ENCODE measurements at regions not wholly inside any gene's neighbourhood (a gene's known extent, or its start where the extent isn't known, plus 50 kb on each side); places are given as distances from the start of the nearest gene placed in this dataset.

DNA sequence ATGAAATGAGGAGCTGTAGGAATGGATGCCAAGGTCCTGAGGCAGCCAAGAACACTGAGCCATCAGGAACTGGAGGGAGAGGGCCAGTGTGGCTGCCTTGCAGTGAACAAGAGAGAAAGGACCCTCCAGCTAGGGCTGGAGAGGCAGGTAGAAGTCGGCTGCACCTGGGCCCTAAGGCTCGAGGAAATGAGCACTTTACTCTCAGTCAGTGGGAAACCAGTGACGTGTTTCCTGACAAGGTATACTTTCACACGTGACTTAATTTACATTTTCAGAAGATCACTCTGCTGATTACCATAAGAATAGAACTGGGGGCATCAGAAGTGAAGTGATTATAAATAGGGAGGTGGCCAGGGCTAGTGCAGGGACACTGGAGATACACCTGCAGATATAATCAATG lies 115.2 kb downstream of the C17orf67 start:
- no peak overlapping the region for H2BK12ac ChIP-seq (ENCODE audit: low read length)
- WGBS, 2 donors (ENCODE audit: extremely low coverage in 2 of 2, insufficient read length in 2 of 2, insufficient replicate concordance in 1 of 2), result no CpG with 5 or more reads among the region's 4 CpGs
- H3K18ac ChIP-seq (ENCODE audit: low read length), result peak overlapping the region; percentile 44
- no peak overlapping the region for H4K8ac ChIP-seq (ENCODE audit: low read depth, low read length)
- H3K14ac ChIP-seq (ENCODE audit: low read length), result no peak overlapping the region
- no peak overlapping the region for H2BK120ac ChIP-seq (ENCODE audit: low read depth, low read length)
- no peak overlapping the region for H3K4ac ChIP-seq (ENCODE audit: low read length)
- H3K4me1 ChIP-seq (ENCODE audit: control insufficient read depth in 2 of 2, insufficient read depth in 1 of 2, low read depth in 1 of 2, low read length in 2 of 2), result no peaks in the 10 kb centered on the region
- H2BK15ac ChIP-seq (ENCODE audit: low read length), result no peak overlapping the region
- no peak overlapping the region for H3K4me2 ChIP-seq (ENCODE audit: insufficient read depth, low read length, poor library complexity, severe bottlenecking)
- no peak overlapping the region for H2BK5ac ChIP-seq (ENCODE audit: low read length)
- no peaks in the 10 kb centered on the region for H3K36me3 ChIP-seq (replicated peaks in 1 of 2; ENCODE audit: control insufficient read depth in 2 of 2, insufficient read depth in 2 of 2, low read length in 2 of 2)
- H3K23ac ChIP-seq (ENCODE audit: low read depth, low read length, poor library complexity), result no peak overlapping the region
- H2AFZ ChIP-seq (ENCODE audit: low read length), result no peak overlapping the region
- no peaks in the 10 kb centered on the region for H3K9me3 ChIP-seq (replicated peaks in 1 of 2; ENCODE audit: control insufficient read depth in 2 of 2, insufficient read depth in 1 of 2, low read depth in 1 of 2, low read length in 2 of 2)
- H3K4me3 ChIP-seq (ENCODE audit: low read length in 2 of 2), result no peak overlapping the region
- no peak for DNase-seq (ENCODE audit: low spot score)
- H3K27me3 ChIP-seq (ENCODE audit: control insufficient read depth in 3 of 3, insufficient read depth in 3 of 3, low read depth in 1 of 3, low read length in 3 of 3), result no peaks in the 10 kb centered on the region
- no peak overlapping the region for H4K91ac ChIP-seq (ENCODE audit: low read depth, low read length, poor library complexity)
- H3K9ac ChIP-seq (ENCODE audit: low read depth, low read length, poor library complexity), result no peak overlapping the region
- no peak overlapping the region for H2AK5ac ChIP-seq (ENCODE audit: low read depth, low read length)
- no peak overlapping the region for H3K27ac ChIP-seq (replicated peaks; ENCODE audit: low read length)
- H3K79me1 ChIP-seq (ENCODE audit: low read depth, low read length), result no peaks in the 10 kb centered on the region

GRCh38 chr17:56723421-56723820 lies 110.3 kb downstream of the C17orf67 start:
- Histone ChIP-seq H3K9ac (ENCODE audit: low read depth, low read length, poor library complexity) (no peak overlapping the region), H3K9me3 (replicated peaks in 1 of 2; ENCODE audit: control insufficient read depth in 2 of 2, insufficient read depth in 1 of 2, low read depth in 1 of 2, low read length in 2 of 2) (no peaks in the 10 kb centered on the region), H2BK12ac (ENCODE audit: low read length) (no peak overlapping the region), H2BK5ac (ENCODE audit: low read length) (no peak overlapping the region), H3K18ac (ENCODE audit: low read length) (no peak overlapping the region), H3K27me3 (ENCODE audit: control insufficient read depth in 3 of 3, insufficient read depth in 3 of 3, low read depth in 1 of 3, low read length in 3 of 3) (no peaks in the 10 kb centered on the region), H4K8ac (ENCODE audit: low read depth, low read length) (no peak overlapping the region), H3K14ac (ENCODE audit: low read length) (no peak overlapping the region), H3K79me1 (ENCODE audit: low read depth, low read length) (no peaks in the 10 kb centered on the region), H3K27ac (replicated peaks; ENCODE audit: low read length) (no peak overlapping the region), H3K36me3 (replicated peaks in 1 of 2; ENCODE audit: control insufficient read depth in 2 of 2, insufficient read depth in 2 of 2, low read length in 2 of 2) (no peaks in the 10 kb centered on the region), H3K4me3 (ENCODE audit: low read length in 2 of 2) (peak overlapping the region in 1 of 2 donors; percentile 16), H3K4me2 (ENCODE audit: insufficient read depth, low read length, poor library complexity, severe bottlenecking) (no peak overlapping the region), H3K4ac (ENCODE audit: low read length) (no peak overlapping the region), H3K4me1 (ENCODE audit: control insufficient read depth in 2 of 2, insufficient read depth in 1 of 2, low read depth in 1 of 2, low read length in 2 of 2) (no peaks in the 10 kb centered on the region), H3K23ac (ENCODE audit: low read depth, low read length, poor library complexity) (no peak overlapping the region), H2AFZ (ENCODE audit: low read length) (no peak overlapping the region), H2BK15ac (ENCODE audit: low read length) (no peak overlapping the region), H2BK120ac (ENCODE audit: low read depth, low read length) (no peak overlapping the region), H4K91ac (ENCODE audit: low read depth, low read length, poor library complexity) (no peak overlapping the region), H2AK5ac (ENCODE audit: low read depth, low read length) (no peak overlapping the region)
- WGBS, 2 donors (ENCODE audit: extremely low coverage in 2 of 2, insufficient read length in 2 of 2, insufficient replicate concordance in 1 of 2), result no CpG with 5 or more reads among the region's 5 CpGs
- DNase-seq (ENCODE audit: low spot score), result no peak

DNA sequence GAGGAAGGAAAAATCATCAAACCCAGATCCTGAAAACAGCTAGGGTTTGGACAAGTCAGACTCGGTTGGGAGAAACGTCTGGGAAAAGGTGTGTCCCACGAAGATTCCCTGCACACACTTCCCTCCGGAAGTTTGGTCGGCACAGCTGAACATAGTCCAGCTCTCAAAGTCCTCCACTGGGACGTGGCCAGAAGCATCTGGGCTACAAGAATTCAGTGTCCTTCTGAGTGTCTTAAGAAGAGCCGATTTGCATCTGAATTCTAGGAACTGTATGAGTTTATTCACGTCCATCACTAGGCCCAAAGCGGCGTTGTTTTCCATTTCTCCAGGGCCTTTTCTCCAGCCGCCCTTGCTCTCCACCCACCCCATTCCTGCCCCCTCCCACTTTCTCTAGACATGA lies 109.1 kb downstream of the C17orf67 start:
- no peaks in the 10 kb centered on the region for H3K4me1 ChIP-seq (ENCODE audit: control insufficient read depth in 2 of 2, insufficient read depth in 1 of 2, low read depth in 1 of 2, low read length in 2 of 2)
- no peak for DNase-seq (ENCODE audit: low spot score)
- H3K4ac ChIP-seq (ENCODE audit: low read length), result no peak overlapping the region
- no peak overlapping the region for H2AFZ ChIP-seq (ENCODE audit: low read length)
- H3K79me1 ChIP-seq (ENCODE audit: low read depth, low read length), result no peaks in the 10 kb centered on the region
- H2AK5ac ChIP-seq (ENCODE audit: low read depth, low read length), result no peak overlapping the region
- no peak overlapping the region for H3K27ac ChIP-seq (replicated peaks; ENCODE audit: low read length)
- no peak overlapping the region for H3K9ac ChIP-seq (ENCODE audit: low read depth, low read length, poor library complexity)
- H2BK15ac ChIP-seq (ENCODE audit: low read length), result no peak overlapping the region
- H3K4me3 ChIP-seq (ENCODE audit: low read length in 2 of 2), result no peak overlapping the region
- WGBS, 2 donors (ENCODE audit: extremely low coverage in 2 of 2, insufficient read length in 2 of 2, insufficient replicate concordance in 1 of 2), result no CpG with 5 or more reads among the region's 11 CpGs
- H3K27me3 ChIP-seq (ENCODE audit: control insufficient read depth in 3 of 3, insufficient read depth in 3 of 3, low read depth in 1 of 3, low read length in 3 of 3), result peaks cover 0 to 3% (median 0%) of the 10 kb centered on the region in 3 experiments
- H3K23ac ChIP-seq (ENCODE audit: low read depth, low read length, poor library complexity), result no peak overlapping the region
- H3K18ac ChIP-seq (ENCODE audit: low read length), result no peak overlapping the region
- no peak overlapping the region for H2BK120ac ChIP-seq (ENCODE audit: low read depth, low read length)
- no peak overlapping the region for H4K8ac ChIP-seq (ENCODE audit: low read depth, low read length)
- no peak overlapping the region for H3K4me2 ChIP-seq (ENCODE audit: insufficient read depth, low read length, poor library complexity, severe bottlenecking)
- H2BK5ac ChIP-seq (ENCODE audit: low read length), result no peak overlapping the region
- H3K36me3 ChIP-seq (replicated peaks in 1 of 2; ENCODE audit: control insufficient read depth in 2 of 2, insufficient read depth in 2 of 2, low read length in 2 of 2), result no peaks in the 10 kb centered on the region
- no peak overlapping the region for H3K14ac ChIP-seq (ENCODE audit: low read length)
- no peak overlapping the region for H4K91ac ChIP-seq (ENCODE audit: low read depth, low read length, poor library complexity)
- no peaks in the 10 kb centered on the region for H3K9me3 ChIP-seq (replicated peaks in 1 of 2; ENCODE audit: control insufficient read depth in 2 of 2, insufficient read depth in 1 of 2, low read depth in 1 of 2, low read length in 2 of 2)
- no peak overlapping the region for H2BK12ac ChIP-seq (ENCODE audit: low read length)

GRCh38 chr17:56725144-56725543 lies 108.6 kb downstream of the C17orf67 start:
- H2BK120ac ChIP-seq (ENCODE audit: low read depth, low read length), result no peak overlapping the region
- H2BK5ac ChIP-seq (ENCODE audit: low read length), result no peak overlapping the region
- no peak overlapping the region for H2AFZ ChIP-seq (ENCODE audit: low read length)
- no peak overlapping the region for H3K27ac ChIP-seq (replicated peaks; ENCODE audit: low read length)
- peaks cover 0 to 3% (median 0%) of the 10 kb centered on the region in 3 experiments for H3K27me3 ChIP-seq (ENCODE audit: control insufficient read depth in 3 of 3, insufficient read depth in 3 of 3, low read depth in 1 of 3, low read length in 3 of 3)
- H2AK5ac ChIP-seq (ENCODE audit: low read depth, low read length), result no peak overlapping the region
- H4K8ac ChIP-seq (ENCODE audit: low read depth, low read length), result no peak overlapping the region
- no peaks in the 10 kb centered on the region for H3K4me1 ChIP-seq (ENCODE audit: control insufficient read depth in 2 of 2, insufficient read depth in 1 of 2, low read depth in 1 of 2, low read length in 2 of 2)
- no peaks in the 10 kb centered on the region for H3K36me3 ChIP-seq (replicated peaks in 1 of 2; ENCODE audit: control insufficient read depth in 2 of 2, insufficient read depth in 2 of 2, low read length in 2 of 2)
- WGBS, 2 donors (ENCODE audit: extremely low coverage in 2 of 2, insufficient read length in 2 of 2, insufficient replicate concordance in 1 of 2), result no CpG with 5 or more reads among the region's 4 CpGs
- no peaks in the 10 kb centered on the region for H3K79me1 ChIP-seq (ENCODE audit: low read depth, low read length)
- no peak for DNase-seq (ENCODE audit: low spot score)
- no peak overlapping the region for H3K4me3 ChIP-seq (ENCODE audit: low read length in 2 of 2)
- no peak overlapping the region for H4K91ac ChIP-seq (ENCODE audit: low read depth, low read length, poor library complexity)
- no peak overlapping the region for H2BK12ac ChIP-seq (ENCODE audit: low read length)
- no peak overlapping the region for H3K9ac ChIP-seq (ENCODE audit: low read depth, low read length, poor library complexity)
- H3K14ac ChIP-seq (ENCODE audit: low read length), result no peak overlapping the region
- no peaks in the 10 kb centered on the region for H3K9me3 ChIP-seq (replicated peaks in 1 of 2; ENCODE audit: control insufficient read depth in 2 of 2, insufficient read depth in 1 of 2, low read depth in 1 of 2, low read length in 2 of 2)
- no peak overlapping the region for H3K18ac ChIP-seq (ENCODE audit: low read length)
- H3K4ac ChIP-seq (ENCODE audit: low read length), result no peak overlapping the region
- H2BK15ac ChIP-seq (ENCODE audit: low read length), result no peak overlapping the region
- no peak overlapping the region for H3K4me2 ChIP-seq (ENCODE audit: insufficient read depth, low read length, poor library complexity, severe bottlenecking)
- no peak overlapping the region for H3K23ac ChIP-seq (ENCODE audit: low read depth, low read length, poor library complexity)

All from neuronal stem cell (in vitro differentiated cells).